Neuronal stem cell (in vitro differentiated cells): ENCODE measurements at regions not wholly inside any gene's neighbourhood (a gene's known extent, or its start where the extent isn't known, plus 50 kb on each side); places are given as distances from the start of the nearest gene placed in this dataset.

Source experiments
- DNase-seq: peaks from one replicate; pipeline ENCODE4 v3.0.0-alpha.2; 2013; ENCODE audit warnings: low spot score
- H2AFZ ChIP-seq: one replicate; pipeline ENCODE4 v1.6.1; 2013; ENCODE audit warnings: mild to moderate bottlenecking, low read length, inconsistent platforms
- H2AK5ac ChIP-seq: 2 replicates; pipeline ENCODE4 v1.6.1; 2013; ENCODE audit warnings: low read depth, mild to moderate bottlenecking, inconsistent platforms, low read length, moderate library complexity, mixed read lengths
- H2BK120ac ChIP-seq: 2 replicates; pipeline ENCODE4 v1.6.1; 2013; ENCODE audit warnings: low read depth, mild to moderate bottlenecking, inconsistent platforms, low read length, moderate library complexity, mixed read lengths
- H2BK12ac ChIP-seq: one replicate; pipeline ENCODE4 v1.6.1; 2013; ENCODE audit warnings: low read length, inconsistent platforms
- H2BK15ac ChIP-seq: 2 replicates; pipeline ENCODE4 v1.6.1; 2013; ENCODE audit warnings: mild to moderate bottlenecking, low read length, inconsistent platforms, mixed read lengths
- H2BK5ac ChIP-seq: one replicate; pipeline ENCODE4 v1.6.1; 2013; ENCODE audit warnings: inconsistent platforms, mild to moderate bottlenecking, low read length, moderate library complexity
- H3K14ac ChIP-seq: one replicate; pipeline ENCODE4 v1.6.1; 2013; ENCODE audit warnings: low read length, inconsistent platforms
- H3K18ac ChIP-seq: 2 replicates; pipeline ENCODE4 v1.6.1; 2013; ENCODE audit warnings: low read length, inconsistent platforms
- H3K23ac ChIP-seq: 2 replicates; pipeline ENCODE4 v1.6.1; 2013; ENCODE audit warnings: low read depth, mild to moderate bottlenecking, mixed read lengths, low read length, inconsistent platforms; ENCODE audit not compliant: poor library complexity
- H3K27ac ChIP-seq: replicated peaks from 3 replicates; pipeline ENCODE4 v1.5.1; 2013; ENCODE audit warnings: low read length, inconsistent platforms
- H3K27me3 ChIP-seq, 3 experiments: 2 replicates each; pipeline ENCODE4 v1.6.1; 2013; ENCODE audit warnings: low read length in 3 of 3, mild to moderate bottlenecking in 2 of 3, inconsistent platforms in 1 of 3, low read depth in 1 of 3, mixed read lengths in 1 of 3, moderate library complexity in 1 of 3; ENCODE audit not compliant: control insufficient read depth in 3 of 3, insufficient read depth in 3 of 3
- H3K36me3 ChIP-seq, 2 donors: replicated peaks in 1 of 2; 2 replicates each; pipeline ENCODE4 v1.6.1; 2013; ENCODE audit warnings: low read length in 2 of 2; ENCODE audit not compliant: control insufficient read depth in 2 of 2, insufficient read depth in 2 of 2
- H3K4ac ChIP-seq: 2 replicates; pipeline ENCODE4 v1.6.1; 2013; ENCODE audit warnings: inconsistent platforms, mild to moderate bottlenecking, low read length, moderate library complexity
- H3K4me1 ChIP-seq, 2 donors: 1 replicate in 1 of 2; 2 replicates in 1 of 2; pipeline ENCODE4 v1.6.1; 2013; ENCODE audit warnings: low read length in 2 of 2, low read depth in 1 of 2; ENCODE audit not compliant: control insufficient read depth in 2 of 2, insufficient read depth in 1 of 2
- H3K4me2 ChIP-seq: one replicate; pipeline ENCODE4 v1.6.1; 2013; ENCODE audit warnings: mild to moderate bottlenecking, low read length, inconsistent platforms; ENCODE audit not compliant: insufficient read depth, poor library complexity, severe bottlenecking
- H3K4me3 ChIP-seq, 2 donors: 2 replicates each; pipeline ENCODE4 v1.5.1; 2013; ENCODE audit warnings: low read length in 2 of 2, mild to moderate bottlenecking in 2 of 2, inconsistent platforms in 1 of 2, moderate library complexity in 1 of 2
- H3K79me1 ChIP-seq: one replicate; pipeline ENCODE4 v1.6.1; 2013; ENCODE audit warnings: low read depth, mild to moderate bottlenecking, inconsistent platforms, low read length, moderate library complexity
- H3K9ac ChIP-seq: one replicate; pipeline ENCODE4 v1.6.1; 2013; ENCODE audit warnings: mild to moderate bottlenecking, low read depth, low read length, inconsistent platforms; ENCODE audit not compliant: poor library complexity
- H3K9me3 ChIP-seq, 2 donors: replicated peaks in 1 of 2; 2 replicates each; pipeline versions ENCODE3 to v1.6.1; 2013; ENCODE audit warnings: low read length in 2 of 2, mild to moderate bottlenecking in 2 of 2, inconsistent platforms in 1 of 2, low read depth in 1 of 2, mixed read lengths in 1 of 2, moderate library complexity in 1 of 2; ENCODE audit not compliant: control insufficient read depth in 2 of 2, insufficient read depth in 1 of 2
- H4K8ac ChIP-seq: one replicate; pipeline ENCODE4 v1.6.1; 2013; ENCODE audit warnings: low read depth, mild to moderate bottlenecking, inconsistent platforms, low read length, moderate library complexity
- H4K91ac ChIP-seq: one replicate; pipeline ENCODE4 v1.6.1; 2013; ENCODE audit warnings: low read length, low read depth, mild to moderate bottlenecking, inconsistent platforms; ENCODE audit not compliant: poor library complexity
- WGBS, 2 donors: extraction: QIAGEN DNeasy Blood & Tissue Kit; methylation state at CpG; one replicate each; pipeline ENCODE4 v1.1.7; 2013; ENCODE audit warnings: missing lambda C conversion rate in 2 of 2, mixed read lengths in 1 of 2; ENCODE audit not compliant: insufficient read length in 2 of 2, insufficient replicate concordance in 1 of 2; ENCODE audit errors: extremely low coverage in 2 of 2; 5-methylcytosine and 5-hydroxymethylcytosine counted together

DNA sequence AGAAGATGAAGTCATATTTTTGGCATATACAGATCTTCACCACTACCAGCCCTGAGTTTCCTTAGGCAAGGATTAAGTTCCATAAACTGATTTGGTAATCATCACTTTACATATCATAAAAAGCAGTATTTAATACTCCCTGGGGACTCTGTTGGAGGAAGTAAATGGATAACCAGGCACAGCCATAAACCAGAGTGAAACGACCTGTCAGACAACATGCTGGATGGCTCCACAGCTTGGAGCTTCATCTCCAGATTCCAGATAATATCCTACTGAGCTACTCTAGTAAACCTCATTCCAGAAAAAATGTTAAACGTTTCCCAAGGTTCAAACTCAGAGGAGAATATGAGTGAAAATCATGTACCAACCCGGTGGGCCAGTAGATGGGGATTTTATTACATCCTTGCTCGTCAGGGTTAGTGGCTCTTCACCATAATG lies 109.2 kb downstream of the BASP1 start:
- no peaks in the 10 kb centered on the region for H3K4me1 ChIP-seq
- H2BK12ac ChIP-seq, result no peak overlapping the region
- H3K18ac ChIP-seq, result no peak overlapping the region
- no peak overlapping the region for H2AK5ac ChIP-seq
- no peak overlapping the region for H3K9ac ChIP-seq
- H4K91ac ChIP-seq, result no peak overlapping the region
- no peak overlapping the region for H2BK5ac ChIP-seq
- H3K4me3 ChIP-seq, result no peak overlapping the region
- H3K4me2 ChIP-seq, result no peak overlapping the region
- no peak overlapping the region for H3K4ac ChIP-seq
- DNase-seq, result no peak
- no peak overlapping the region for H4K8ac ChIP-seq
- H3K23ac ChIP-seq, result no peak overlapping the region
- no peak overlapping the region for H2AFZ ChIP-seq
- H3K27ac ChIP-seq, result no peak overlapping the region
- no peak overlapping the region for H2BK120ac ChIP-seq
- no CpG with 5 or more reads among the region's 4 CpGs for WGBS, 2 donors
- H3K27me3 ChIP-seq, result peaks cover 0 to 2% (median 0%) of the 10 kb centered on the region in 3 experiments
- H3K79me1 ChIP-seq, result no peaks in the 10 kb centered on the region
- no peaks in the 10 kb centered on the region for H3K36me3 ChIP-seq
- no peaks in the 10 kb centered on the region for H3K9me3 ChIP-seq
- no peak overlapping the region for H2BK15ac ChIP-seq
- H3K14ac ChIP-seq, result no peak overlapping the region

GRCh38 chr5:17327048-17327625 lies 109.7 kb downstream of the BASP1 start:
- no peak overlapping the region for H3K14ac ChIP-seq
- H3K9me3 ChIP-seq, result no peaks in the 10 kb centered on the region
- H3K4me1 ChIP-seq, result no peaks in the 10 kb centered on the region
- no peak overlapping the region for H2BK12ac ChIP-seq
- H3K36me3 ChIP-seq, result no peaks in the 10 kb centered on the region
- peaks cover 0 to 2% (median 0%) of the 10 kb centered on the region in 3 experiments for H3K27me3 ChIP-seq
- no peak overlapping the region for H4K91ac ChIP-seq
- no peak overlapping the region for H2AFZ ChIP-seq
- DNase-seq, result no peak
- H3K27ac ChIP-seq, result no peak overlapping the region
- WGBS, 2 donors, result no CpG with 5 or more reads among the region's 9 CpGs
- no peak overlapping the region for H2AK5ac ChIP-seq
- H3K23ac ChIP-seq, result no peak overlapping the region
- H3K79me1 ChIP-seq, result no peaks in the 10 kb centered on the region
- no peak overlapping the region for H2BK5ac ChIP-seq
- no peak overlapping the region for H3K4ac ChIP-seq
- H3K4me3 ChIP-seq, result no peak overlapping the region
- no peak overlapping the region for H2BK120ac ChIP-seq
- H4K8ac ChIP-seq, result no peak overlapping the region
- no peak overlapping the region for H3K9ac ChIP-seq
- no peak overlapping the region for H2BK15ac ChIP-seq
- no peak overlapping the region for H3K4me2 ChIP-seq
- H3K18ac ChIP-seq, result no peak overlapping the region

GRCh38 chr5:17329571-17329970 lies 112.1 kb downstream of the BASP1 start:
- no peak overlapping the region for H2BK5ac ChIP-seq
- H2BK15ac ChIP-seq, result no peak overlapping the region
- WGBS, 2 donors, result no CpG with 5 or more reads among the region's 3 CpGs
- H3K4me2 ChIP-seq, result no peak overlapping the region
- H3K4me1 ChIP-seq, result no peaks in the 10 kb centered on the region
- H4K91ac ChIP-seq, result no peak overlapping the region
- peaks cover 0 to 2% (median 0%) of the 10 kb centered on the region in 3 experiments for H3K27me3 ChIP-seq
- no peaks in the 10 kb centered on the region for H3K36me3 ChIP-seq
- no peak overlapping the region for H3K18ac ChIP-seq
- H4K8ac ChIP-seq, result no peak overlapping the region
- no peak overlapping the region for H2BK12ac ChIP-seq
- H3K14ac ChIP-seq, result no peak overlapping the region
- H3K23ac ChIP-seq, result no peak overlapping the region
- H3K79me1 ChIP-seq, result no peaks in the 10 kb centered on the region
- no peak overlapping the region for H3K4me3 ChIP-seq
- no peak overlapping the region for H3K27ac ChIP-seq
- DNase-seq, result no peak
- H3K9me3 ChIP-seq, result no peaks in the 10 kb centered on the region
- H2BK120ac ChIP-seq, result no peak overlapping the region
- H2AFZ ChIP-seq, result no peak overlapping the region
- H3K4ac ChIP-seq, result no peak overlapping the region
- H2AK5ac ChIP-seq, result no peak overlapping the region
- H3K9ac ChIP-seq, result no peak overlapping the region

GRCh38 chr5:17330386-17330785 lies 113.0 kb downstream of the BASP1 start:
- Histone ChIP-seq H2BK12ac (no peak overlapping the region), H2BK5ac (no peak overlapping the region), H3K9ac (no peak overlapping the region), H2BK120ac (no peak overlapping the region), H3K23ac (no peak overlapping the region), H3K4me3 (no peak overlapping the region), H3K27me3 (peaks cover 0 to 2% (median 0%) of the 10 kb centered on the region in 3 experiments), H3K36me3 (no peaks in the 10 kb centered on the region), H4K91ac (no peak overlapping the region), H3K14ac (no peak overlapping the region), H3K79me1 (no peaks in the 10 kb centered on the region), H3K27ac (no peak overlapping the region), H2AK5ac (no peak overlapping the region), H3K9me3 (no peaks in the 10 kb centered on the region), H4K8ac (no peak overlapping the region), H3K4me1 (no peaks in the 10 kb centered on the region), H2BK15ac (no peak overlapping the region), H2AFZ (no peak overlapping the region), H3K18ac (no peak overlapping the region), H3K4ac (no peak overlapping the region), H3K4me2 (no peak overlapping the region)
- no peak for DNase-seq
- no CpG with 5 or more reads among the region's 2 CpGs for WGBS, 2 donors
